HG02885 (cell line): ENCODE measurements at regions not wholly inside any gene's neighbourhood (a gene's known extent, or its start where the extent isn't known, plus 50 kb on each side); places are given as distances from the start of the nearest gene placed in this dataset.
"Not testable (repeated sequence)": the region's sequence is repeated elsewhere in the genome, so short reads cannot be mapped to it uniquely, and the experiment has no call there.

ENCODE experiments used
- ATAC-seq: cut with Tn5 transposase; IDR thresholded peaks from one replicate; pipeline ENCODE4 v1.9.1; 2021; ENCODE audit warnings: mild to moderate bottlenecking; ENCODE audit not compliant: unreplicated experiment, poor library complexity

GRCh38 chr16:72658888-72659717 is 388.8 kb downstream of the ZFHX3 start:
- ATAC-seq: no peak

DNA sequence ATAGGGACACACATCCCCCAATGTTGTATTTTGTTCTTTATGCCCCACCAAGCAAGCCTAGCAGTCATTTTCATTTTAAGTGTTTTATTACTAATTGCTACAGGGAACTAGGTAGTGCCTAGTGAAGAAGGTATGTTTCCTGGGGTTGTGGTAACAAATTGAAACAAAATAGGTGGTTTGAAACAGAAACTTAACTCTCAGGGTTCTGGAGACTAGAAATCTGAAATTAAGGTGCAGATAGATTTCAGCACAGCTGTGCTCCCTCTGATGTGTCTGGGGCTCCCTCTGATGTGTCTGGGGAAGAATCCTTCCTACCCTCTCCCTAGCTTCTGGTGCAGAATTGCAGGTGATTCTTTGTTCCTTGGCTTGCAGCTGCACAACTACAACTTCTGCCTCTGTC is 390.1 kb downstream of the ZFHX3 start:
- peak; percentile 88 for ATAC-seq

DNA sequence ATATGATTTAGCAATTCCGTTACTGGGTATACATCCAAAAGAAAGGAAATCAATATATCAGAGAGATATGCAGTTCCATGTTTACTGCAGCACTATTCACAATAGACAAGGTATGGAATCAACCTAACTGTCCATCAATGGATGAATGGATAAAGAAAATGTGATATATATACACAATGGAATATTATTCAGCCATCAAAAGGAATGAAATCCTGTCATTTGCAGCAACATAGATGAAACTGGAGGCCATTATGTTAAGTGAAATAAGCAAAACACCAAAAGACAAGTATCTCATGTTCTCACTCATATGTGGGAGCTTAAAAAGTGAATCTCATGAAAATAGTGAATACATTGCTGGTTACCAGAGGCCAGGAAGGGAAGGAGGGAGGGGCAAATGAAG is 390.8 kb downstream of the ZFHX3 start:
- ATAC-seq: no peak

- ATAC-seq: no peak
Measured at GRCh38 chr16:72654535-72654934, 393.4 kb downstream of the ZFHX3 start.

- ATAC-seq: no peak
Measured at GRCh38 chr16:72649254-72649944, 398.5 kb downstream of the ZFHX3 start.

DNA sequence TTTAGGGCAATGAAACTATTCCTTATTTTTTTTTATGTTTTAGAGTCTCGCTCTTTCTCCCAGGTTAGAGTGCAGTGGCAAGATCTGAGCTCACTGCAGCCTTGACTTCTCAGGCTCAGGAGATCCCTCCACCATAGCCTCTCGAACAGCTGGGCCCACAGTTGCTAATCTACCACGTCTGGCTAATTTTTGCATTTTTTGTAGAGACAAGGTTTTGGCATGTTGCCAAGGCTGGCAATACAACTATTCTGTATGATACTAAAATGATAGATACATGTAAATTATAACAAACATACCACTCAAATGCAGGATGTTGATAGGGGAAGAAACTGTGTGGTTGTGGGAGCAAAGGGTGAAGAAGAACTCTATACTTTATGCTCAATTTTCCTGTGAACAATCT is 401.3 kb downstream of the ZFHX3 start:
- no peak for ATAC-seq

DNA sequence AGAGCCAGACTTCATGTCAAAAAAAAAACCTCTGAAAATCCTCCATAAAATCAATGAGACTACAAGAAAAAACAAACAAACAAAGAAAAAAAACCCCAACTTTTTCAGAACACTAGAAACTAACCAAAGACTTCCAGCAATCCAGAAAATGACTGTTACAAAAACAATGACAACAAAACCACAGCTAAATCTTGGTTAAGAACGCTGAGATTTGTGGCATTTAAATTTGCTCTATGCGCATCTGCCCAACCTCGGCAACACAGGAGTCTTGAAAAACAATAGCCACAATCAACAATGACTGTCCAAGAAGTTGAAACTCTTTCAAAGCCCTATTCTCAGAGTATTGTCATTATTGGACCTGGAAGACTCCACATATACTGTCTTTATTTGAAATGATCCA is 402.4 kb downstream of the ZFHX3 start:
- ATAC-seq: no peak

DNA sequence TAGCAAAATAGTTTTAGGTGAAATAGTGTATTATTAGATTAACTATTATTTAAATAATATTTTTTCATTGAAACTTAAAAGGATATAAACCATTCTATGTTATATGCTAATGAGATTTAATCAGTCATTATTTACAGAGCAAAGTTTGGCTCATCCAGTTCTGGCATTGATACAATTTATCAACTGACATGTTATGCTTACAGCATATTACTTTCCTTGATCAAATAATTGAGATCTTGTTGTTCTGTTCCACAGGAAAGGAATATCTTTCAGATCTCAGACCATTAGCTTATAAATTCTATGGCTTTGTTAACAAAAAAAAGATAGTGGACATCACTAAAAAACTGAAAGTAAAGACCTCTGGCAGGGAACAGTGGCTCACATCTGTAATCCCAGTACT is 403.0 kb downstream of the ZFHX3 start:
- no peak for ATAC-seq

DNA sequence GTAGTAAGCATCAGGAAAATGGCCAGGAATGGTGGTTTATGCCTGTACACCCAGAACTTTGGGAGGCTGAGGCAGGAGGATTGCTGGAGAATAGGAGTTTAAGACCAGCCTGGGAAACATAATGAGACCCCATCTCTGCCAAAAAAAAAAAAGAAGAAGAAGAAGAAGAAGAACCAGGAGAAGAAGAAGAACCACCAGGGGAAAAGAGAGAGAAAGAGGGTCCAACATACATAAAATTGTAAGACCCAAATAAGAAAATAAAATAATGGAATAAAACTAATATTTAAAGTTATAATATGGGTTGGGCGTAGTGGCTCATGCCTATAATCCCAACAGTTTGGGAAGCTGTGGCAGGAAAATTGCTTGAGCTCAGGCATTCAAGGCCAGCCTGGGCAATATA is 408.4 kb downstream of the ZFHX3 start:
- ATAC-seq: no peak

GRCh38 chr16:72637306-72637705 is 410.6 kb downstream of the ZFHX3 start:
- ATAC-seq: no peak

DNA sequence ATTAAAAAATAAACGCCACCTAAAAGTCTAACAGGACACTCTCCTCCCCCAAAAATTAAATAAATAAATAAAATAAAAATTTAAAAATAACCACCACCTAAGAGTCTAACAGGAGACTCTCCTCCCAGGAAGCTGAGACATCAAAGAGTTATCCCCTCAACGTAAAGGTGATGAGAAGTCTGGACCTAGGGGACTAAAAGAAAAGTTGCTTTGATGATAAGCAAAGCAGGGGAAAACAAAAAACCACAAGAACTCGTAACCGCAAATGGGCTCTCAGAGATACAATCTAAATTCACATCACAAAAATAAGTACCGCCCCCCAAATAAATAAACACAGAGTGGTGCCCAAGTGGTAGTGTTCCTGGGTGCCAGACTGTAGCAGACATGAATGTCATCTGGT is 412.2 kb downstream of the ZFHX3 start:
- ATAC-seq: no peak

DNA sequence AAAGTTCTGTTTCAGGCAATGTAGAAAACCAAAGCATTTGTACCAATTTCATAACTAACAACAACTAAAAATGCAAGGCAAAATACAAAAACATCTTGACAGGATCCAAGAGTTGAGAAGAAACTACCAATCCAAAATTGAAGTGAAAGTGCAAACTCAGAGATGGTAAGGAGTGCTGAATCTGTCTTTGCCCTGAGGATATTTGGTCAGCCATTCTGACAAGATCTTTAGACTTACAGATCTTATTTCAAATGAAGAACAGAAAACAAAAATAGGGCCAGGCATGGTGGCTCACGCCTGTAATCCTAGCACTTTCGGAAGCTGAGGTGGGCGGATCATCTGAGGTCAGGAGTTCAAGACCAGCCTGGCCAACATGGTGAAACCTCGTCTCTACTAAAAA is 412.8 kb downstream of the ZFHX3 start:
- ATAC-seq: no peak

DNA sequence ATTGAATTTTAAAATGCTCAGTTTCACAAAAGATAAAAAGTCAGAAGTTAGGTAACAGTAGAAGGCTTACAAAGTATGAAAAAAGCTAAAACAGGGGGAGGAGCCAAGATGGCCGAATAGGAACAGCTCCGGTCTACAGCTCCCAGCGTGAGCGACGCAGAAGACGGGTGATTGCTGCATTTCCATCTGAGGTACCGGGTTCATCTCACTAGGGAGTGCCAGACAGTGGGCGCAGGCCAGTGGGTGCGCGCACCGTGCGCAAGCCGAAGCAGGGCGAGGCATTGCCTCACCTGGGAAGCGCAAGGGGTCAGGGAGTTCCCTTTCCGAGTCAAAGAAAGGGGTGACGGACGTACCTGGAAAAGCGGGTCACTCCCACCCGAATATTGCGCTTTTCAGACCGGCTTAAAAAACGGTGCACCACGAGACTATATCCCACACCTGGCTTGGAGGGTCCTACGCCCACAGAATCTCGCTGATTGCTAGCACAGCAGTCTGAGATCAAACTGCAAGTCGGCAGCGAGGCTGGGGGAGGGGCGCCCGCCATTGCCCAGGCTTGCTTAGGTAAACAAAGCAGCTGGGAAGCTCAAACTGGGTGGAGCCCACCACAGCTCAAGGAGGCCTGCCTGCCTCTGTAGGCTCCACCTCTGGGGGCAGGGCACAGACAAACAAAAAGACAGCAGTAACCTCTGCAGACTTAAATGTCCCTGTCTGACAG is 420.6 kb downstream of the ZFHX3 start:
- not testable (repeated sequence) for ATAC-seq

GRCh38 chr16:72626623-72627022 is 421.3 kb downstream of the ZFHX3 start:
- ATAC-seq: no peak

DNA sequence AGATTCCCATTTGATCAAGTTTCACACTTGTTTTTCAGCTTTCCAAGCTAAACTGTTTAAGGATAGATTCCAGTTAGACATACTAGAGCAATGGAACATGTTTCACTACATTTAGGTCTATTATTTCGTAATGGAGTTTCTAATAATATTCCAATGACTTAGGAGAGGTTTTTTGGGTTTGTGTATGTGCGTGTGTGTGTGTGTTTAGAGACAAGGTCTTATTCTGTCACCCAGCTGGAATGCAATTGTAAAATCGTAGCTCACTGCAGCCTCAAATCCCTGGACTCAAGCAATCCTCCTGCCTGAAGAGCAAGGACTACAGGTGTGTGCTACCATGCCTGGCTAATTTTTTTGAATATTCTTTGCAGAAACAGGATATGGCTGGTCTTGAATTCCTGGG is 426.3 kb downstream of the ZFHX3 start:
- ATAC-seq: no peak

DNA sequence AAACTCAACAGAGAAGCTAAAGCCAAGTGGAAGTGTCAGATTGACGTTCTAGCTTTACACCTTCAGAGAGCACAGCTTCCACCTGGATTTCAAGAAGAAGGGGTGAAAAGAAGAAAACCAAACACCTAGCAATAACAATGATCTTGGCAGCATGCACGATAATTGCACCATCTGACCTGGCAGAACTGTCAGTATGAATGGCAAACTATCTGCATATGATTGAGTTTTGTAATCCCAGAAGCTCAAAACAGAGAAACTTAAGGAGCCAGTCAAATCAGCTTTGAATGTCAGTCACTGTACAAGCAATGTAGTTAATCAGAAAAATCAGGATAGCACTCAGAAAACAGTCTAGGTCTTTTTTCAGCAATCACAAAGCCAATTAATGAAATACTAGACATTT is 427.1 kb downstream of the ZFHX3 start:
- no peak for ATAC-seq

DNA sequence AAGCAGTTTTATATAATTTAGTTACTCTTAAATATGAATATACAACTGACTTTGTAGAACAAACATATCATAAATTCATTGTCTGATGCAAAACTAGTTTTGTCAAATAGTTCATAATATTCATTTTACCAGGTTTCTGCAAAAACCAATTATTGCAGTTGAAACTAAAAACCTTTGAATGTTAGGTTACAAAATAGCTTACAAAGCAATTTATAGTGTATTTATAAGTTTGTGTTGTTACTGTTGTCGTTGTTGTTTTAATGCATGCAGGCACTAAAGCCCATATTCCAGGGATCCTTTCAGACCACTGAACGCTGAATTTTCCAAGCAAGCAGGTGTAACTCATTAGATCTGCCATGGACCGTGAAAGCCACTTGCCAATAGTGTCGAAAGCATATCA is 427.6 kb downstream of the ZFHX3 start:
- ATAC-seq: no peak

DNA sequence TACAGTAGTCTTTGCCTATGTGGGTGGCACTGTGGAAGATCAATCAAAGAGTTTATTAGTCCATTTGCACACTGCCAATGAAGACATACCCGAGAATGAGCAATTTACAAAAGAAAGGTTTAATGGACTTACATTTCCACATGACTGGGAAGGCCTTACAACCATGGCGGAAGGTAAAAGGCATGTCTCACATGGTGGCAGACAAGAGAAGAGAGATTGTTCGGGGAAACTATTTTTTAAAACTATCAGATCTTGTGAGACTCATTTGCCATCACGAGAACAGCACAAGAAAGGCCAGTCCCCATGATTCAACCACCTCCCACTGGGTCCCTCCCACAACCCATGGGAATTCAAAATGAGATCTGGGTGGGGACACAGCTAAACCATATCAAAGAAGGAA is 432.1 kb downstream of the ZFHX3 start:
- ATAC-seq: no peak

- ATAC-seq: no peak
Measured at GRCh38 chr16:72612718-72613117, 435.2 kb downstream of the ZFHX3 start.

- ATAC-seq: no peak
Measured at GRCh38 chr16:72612256-72612655, 435.7 kb downstream of the ZFHX3 start.

DNA sequence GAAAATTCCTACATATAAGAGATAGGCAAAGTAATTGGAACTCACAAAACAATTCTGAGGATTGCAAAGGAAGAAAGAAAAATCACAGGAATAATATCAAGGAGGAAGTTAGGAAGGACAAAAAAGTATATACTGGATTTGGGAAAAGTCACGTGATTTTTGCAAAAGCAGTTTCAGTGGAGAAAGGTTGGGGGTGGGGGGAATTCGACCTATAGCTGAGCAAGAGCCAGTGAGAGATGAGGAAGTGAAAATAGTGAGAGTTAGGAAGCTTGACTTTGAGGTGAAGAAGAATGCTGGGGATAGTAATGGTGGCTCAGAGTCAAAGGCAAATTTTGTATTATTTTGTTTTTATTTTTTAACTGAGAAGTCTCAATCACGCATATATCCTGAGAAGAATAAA is 438.0 kb upstream of the PMFBP1 start:
- ATAC-seq: no peak
